ENCODE measurements at regions not wholly inside any gene's neighbourhood (a gene's known extent, or its start where the extent isn't known, plus 50 kb on each side); places are given as distances from the start of the nearest gene placed in this dataset.

DNA sequence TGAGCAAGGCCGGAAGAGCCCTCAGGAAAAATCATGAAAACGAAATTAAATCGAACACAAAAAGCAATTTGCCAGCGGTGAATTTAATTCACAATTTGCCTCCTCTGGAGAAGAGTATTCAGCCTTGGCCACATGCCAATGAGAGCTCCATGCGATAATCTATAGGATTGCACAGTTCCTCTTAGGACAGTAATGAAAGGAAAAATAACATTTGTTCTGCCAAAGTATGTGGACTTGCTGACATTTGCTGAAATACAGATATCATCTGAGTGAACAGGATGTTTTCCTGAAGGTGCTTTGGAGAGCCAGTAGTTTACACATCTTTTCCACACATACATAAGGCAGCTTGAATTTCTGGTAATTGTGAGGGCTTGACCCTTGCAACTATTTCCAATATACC, 188.6 kb upstream of the PDZRN3 start:
- TF ChIP-seq MAX (IDR thresholded peaks at IDR 0.05; ENCODE audit: low read depth, low read length) = no peak
- TF ChIP-seq, protein P1, sequence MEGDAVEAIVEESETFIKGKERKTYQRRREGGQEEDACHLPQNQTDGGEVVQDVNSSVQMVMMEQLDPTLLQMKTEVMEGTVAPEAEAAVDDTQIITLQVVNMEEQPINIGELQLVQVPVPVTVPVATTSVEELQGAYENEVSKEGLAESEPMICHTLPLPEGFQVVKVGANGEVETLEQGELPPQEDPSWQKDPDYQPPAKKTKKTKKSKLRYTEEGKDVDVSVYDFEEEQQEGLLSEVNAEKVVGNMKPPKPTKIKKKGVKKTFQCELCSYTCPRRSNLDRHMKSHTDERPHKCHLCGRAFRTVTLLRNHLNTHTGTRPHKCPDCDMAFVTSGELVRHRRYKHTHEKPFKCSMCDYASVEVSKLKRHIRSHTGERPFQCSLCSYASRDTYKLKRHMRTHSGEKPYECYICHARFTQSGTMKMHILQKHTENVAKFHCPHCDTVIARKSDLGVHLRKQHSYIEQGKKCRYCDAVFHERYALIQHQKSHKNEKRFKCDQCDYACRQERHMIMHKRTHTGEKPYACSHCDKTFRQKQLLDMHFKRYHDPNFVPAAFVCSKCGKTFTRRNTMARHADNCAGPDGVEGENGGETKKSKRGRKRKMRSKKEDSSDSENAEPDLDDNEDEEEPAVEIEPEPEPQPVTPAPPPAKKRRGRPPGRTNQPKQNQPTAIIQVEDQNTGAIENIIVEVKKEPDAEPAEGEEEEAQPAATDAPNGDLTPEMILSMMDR (IDR thresholded peaks at IDR 0.05; ENCODE audit: low read depth, low read length) = no peak
